GM08714 (cell line): ENCODE measurements at regions not wholly inside any gene's neighbourhood (a gene's known extent, or its start where the extent isn't known, plus 50 kb on each side); places are given as distances from the start of the nearest gene placed in this dataset.
"Not testable (repeated sequence)": the region's sequence is repeated elsewhere in the genome, so short reads cannot be mapped to it uniquely, and the experiment has no call there.

Source experiments
- H3K4me3 ChIP-seq: fragments of 200-500 bp; sonication (Bioruptor generic); 2 replicates; pipeline ENCODE4 v1.5.1; 2014; ENCODE audit warnings: mild to moderate bottlenecking, low read length, inconsistent platforms
- ZNF274 ChIP-seq: IDR thresholded peaks from 2 replicates; pipeline ENCODE4 v1.6.1; 2012; ENCODE audit warnings: mild to moderate bottlenecking, low read depth, low read length

DNA sequence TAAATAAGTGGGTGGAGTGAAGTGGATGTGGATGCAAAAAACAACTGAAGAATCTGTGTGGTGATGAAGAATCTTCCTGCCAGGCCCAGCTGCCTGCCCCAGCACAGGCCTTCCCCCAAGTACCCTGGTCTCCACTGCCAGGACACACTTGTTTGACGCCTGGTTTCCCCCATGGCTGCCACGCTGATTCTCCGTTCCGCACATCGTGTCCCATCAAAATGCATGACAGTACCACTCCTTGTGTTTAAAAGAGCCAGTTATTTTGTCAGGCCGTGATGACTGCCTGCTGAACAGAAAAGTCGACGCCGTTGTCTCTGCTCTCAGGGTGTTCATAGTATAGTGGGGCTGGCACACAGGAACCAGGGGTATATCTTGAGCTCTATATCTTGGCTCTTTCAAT, 50.3 kb upstream of the KYNU start:
- H3K4me3 ChIP-seq: no peak overlapping the region
- no peak for TF ChIP-seq ZNF274

DNA sequence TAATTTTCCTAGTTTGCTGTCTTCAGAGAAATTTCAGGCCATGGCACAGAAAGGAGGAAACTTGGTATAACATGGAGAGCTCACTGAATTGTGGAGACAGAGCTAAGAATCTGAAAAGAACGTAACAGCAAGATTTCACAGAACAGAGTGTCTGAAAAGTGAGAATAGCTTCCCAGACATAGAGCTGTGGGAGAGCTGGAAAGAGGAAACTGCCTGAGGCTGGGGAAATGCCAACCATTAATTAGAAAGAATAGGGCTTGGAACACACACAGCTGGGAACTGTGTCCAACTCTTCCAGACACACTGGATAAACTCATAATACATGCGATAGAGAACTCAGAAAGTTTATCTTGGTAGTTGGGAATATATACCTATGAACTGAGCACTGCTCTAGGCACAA, 51.6 kb upstream of the KYNU start:
- no peak overlapping the region for H3K4me3 ChIP-seq
- TF ChIP-seq ZNF274: no peak

DNA sequence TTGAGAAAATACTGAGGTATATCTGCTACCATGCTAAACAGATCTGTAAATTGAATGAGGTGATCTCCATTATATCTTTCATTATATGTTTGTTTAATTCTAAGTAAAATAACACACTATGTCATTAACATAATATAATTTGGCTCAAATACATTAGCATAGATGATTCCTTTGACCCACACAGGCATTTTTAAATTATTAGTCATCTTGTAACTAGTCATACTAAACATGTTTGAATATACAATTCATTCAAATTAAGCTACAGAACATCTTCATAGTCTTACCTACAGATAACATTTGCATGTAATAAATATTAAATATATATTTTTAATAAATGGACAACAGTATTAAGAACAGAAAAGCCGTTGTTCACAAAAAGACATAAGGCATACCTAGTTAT, 52.7 kb upstream of the KYNU start:
- no peak overlapping the region for H3K4me3 ChIP-seq
- no peak for TF ChIP-seq ZNF274

DNA sequence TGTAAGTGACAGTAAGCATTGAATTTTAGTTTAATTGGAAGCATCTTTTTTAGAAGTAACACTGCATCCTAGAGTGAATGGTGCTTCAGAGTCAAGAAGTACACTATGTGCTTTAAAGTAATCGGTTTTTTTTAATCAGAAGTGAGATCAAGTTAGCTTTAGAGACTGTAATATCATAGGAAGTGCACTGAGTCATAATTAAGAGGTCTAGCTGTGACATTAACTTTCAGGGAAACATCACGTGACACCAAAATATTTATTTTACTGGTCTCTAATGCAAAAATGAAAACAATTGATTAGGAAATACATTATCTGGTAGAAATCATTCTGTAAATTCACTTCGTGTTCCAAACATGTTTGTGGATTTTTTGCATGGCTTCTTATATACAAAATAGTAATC, 55.3 kb upstream of the KYNU start:
- no peak for TF ChIP-seq ZNF274
- H3K4me3 ChIP-seq: no peak overlapping the region

DNA sequence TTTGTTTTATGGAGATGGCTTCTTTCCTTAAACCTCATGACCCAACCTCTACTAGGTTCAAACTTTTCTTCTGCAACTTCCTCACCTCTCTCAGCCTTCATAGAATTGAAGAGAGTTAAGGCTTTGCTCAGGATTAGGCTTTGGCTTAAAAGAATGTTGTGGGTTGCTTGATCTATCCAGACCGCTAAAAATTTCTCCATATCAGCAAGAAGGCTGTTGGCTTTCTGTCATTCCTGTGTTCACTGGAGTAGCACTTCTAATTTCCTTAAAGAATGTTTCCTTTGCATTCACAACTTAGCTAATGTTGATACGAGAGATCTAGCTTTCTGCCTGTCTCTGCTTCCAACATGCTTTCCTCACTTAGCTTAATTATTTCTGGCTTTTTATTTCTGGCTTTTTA, 58.1 kb upstream of the KYNU start:
- TF ChIP-seq ZNF274: no peak
- H3K4me3 ChIP-seq: no peak overlapping the region

DNA sequence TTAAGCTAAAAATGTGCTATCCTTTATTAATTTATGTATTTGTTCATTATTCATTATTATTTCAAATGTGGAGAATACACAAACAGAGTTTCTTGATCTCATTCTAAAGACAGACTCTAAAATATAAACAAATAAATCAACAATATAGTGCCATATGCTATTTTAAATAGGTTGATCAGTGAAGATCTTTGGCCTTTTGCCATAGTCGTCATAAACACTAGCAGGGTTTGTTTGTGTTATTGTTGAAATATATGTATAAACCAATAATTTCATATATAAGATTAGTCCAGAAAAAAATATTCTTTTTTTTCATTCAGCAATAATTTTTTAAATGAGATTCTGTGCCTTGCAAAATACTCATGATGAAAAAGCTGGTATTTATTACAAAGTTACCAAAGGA, 62.1 kb upstream of the KYNU start:
- no peak for TF ChIP-seq ZNF274
- no peak overlapping the region for H3K4me3 ChIP-seq

DNA sequence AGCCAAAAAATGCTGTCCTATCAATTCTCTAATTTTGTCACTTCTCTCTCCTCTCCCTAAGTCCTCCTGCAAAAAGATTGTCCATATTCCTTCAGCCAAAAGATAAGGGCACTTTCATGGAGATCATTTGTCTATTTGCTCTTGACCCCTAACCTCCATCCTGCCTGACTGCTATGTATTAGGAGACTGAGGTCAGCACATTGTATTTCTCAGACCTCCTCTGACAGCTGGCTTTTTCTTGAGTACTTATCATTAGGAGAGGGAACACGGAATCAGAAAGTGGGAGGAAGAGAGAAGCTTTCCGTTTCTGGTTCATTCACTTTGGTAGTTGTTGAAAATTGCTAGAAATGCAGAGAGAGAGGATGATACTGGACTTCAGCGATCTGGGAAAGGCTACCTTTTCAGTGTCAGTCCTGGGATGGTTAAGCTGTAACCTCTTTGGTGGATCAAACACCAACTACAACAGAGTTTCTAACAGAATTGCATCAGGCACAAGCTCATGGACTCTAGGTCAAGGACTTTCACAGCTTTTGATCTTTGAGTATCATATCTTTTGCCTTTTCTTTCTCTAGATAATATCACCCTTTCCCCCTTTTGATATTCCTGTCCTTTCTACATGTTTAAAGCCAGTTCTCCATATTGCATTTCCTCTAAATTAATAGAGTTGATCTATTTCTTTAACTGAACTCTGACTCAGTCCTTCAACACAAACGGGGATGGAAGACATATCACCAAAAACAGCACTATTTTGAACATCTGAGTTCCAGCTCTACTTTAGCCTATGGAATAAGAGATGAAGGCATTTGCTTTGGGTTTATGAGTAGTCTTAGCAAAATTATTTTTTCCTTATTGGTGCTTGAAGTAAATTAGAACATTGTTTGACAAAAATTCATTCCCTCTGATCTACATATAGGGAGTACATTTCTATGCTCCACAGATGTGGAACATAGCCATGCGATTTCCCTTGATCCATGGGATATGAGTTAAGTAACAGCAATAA, 63.3 kb upstream of the KYNU start:
- no peak for TF ChIP-seq ZNF274
- no peak overlapping the region for H3K4me3 ChIP-seq

DNA sequence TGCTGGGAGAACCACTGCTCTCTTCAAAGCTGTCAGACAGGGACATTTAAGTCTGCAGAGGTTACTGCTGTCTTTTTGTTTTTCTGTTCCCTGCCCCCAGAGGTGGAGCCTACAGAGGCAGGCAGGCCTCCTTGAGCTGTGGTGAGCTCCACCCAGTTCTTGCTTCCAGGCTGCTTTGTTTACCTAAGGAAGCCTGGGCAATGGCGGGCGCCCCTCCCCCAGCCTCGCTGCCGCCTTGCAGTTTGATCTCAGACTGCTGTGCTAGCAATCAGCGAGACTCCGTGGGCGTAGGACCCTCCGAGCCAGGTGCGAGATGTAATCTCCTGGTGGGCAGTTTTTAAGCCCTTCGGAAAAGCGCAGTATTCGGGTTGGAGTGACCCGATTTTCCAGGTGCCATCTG, 65.8 kb upstream of the KYNU start:
- H3K4me3 ChIP-seq: not testable (repeated sequence)

DNA sequence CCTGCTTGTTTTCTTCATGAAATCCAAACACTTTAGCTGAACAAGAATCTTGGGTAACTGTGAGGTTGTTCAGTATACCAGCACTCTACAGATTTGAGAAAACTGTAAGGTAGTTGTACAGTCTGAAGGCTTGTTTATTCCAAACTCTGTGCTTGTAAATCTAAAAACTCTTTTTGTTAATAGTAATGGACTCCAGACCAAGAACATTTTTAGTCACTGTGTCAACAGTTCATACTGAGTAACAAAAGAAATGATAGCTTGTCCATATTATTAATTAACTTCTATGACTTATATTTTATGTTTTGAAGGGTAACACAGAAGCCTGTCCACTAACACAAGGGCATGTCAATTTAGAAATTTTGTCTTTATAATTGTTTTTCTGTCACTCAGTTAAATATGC, 72.2 kb upstream of the KYNU start:
- TF ChIP-seq ZNF274: no peak
- no peak overlapping the region for H3K4me3 ChIP-seq

DNA sequence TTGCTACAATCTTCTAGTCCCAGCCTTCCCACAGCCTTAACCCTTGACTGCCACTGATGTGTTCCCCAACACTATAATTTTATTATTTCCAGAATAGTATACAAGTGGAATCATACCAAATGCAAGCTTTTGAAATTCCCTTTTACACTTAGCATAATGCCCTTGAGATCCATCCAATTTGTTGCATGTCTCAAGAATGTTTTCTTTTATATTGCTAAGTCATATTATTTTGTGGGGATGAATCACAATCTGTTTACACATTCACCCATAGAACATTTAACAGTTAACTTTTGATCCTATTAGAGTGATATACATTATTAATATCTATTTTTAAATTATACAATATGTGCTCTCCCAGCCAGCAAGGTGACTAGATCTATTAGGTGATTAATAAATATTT, 74.3 kb upstream of the KYNU start:
- TF ChIP-seq ZNF274: no peak

DNA sequence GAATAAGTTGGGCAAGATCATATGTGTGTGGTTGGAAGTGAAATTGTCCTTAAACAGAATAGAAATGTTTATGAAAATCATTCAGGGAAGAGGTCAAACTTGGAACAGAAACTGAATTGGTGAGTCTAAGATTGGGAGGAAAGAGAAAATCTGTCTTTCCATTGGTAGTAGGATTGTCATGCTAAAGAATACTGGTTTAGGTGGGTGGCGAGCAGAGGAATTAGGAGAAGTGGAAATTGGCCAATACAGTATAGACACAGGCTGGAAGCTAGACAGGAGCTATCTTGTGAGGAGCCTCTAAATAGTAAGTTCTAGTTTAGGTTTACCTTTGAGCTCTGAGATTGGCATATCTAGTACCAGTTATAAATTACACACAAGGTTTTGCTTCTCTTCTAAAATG, 80.9 kb upstream of the KYNU start:
- H3K4me3 ChIP-seq: no peak overlapping the region
- no peak for TF ChIP-seq ZNF274

More for the DNA sequence above, 74.3 kb upstream of the KYNU start:
- no peak overlapping the region for H3K4me3 ChIP-seq

DNA sequence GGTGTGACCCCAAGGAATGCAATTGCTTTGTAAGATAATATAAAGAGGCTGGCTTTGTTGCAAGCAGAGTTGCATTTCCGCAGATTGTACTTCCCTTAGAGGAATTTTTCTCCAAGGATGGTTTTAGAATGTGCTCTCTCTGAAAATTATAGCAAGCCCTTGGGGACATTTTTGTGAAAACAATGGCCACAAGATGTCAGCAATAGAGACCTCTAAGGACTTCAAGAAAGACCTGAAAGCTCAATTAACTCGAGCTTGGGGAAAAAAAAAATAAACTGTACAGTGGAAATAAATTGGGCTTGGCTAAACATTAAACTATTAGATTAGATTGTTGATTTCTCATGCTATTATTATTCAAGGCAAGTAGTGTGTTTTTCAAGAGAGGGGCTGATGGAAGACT, 81.3 kb upstream of the KYNU start:
- TF ChIP-seq ZNF274: no peak

DNA sequence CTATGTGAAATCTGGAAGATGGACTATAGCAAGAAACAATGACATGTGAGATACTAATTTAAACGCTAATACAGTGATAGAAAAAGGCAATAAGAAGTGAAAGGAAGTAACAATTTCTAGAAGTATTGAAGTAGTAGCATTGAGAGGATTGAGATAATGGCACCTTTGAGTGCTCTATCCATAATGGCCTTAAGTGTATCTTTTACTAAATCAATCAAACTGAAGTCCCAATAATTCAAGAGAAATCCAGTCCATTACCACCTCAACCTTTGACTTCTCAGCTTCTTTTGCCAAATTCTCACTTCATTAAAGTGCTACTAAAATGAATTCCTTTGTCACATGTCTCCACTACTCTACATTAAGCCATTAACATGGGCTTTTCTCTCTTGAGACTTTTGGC, 82.6 kb upstream of the KYNU start:
- no peak overlapping the region for H3K4me3 ChIP-seq
- TF ChIP-seq ZNF274: no peak

More for the DNA sequence above, 81.3 kb upstream of the KYNU start:
- no peak overlapping the region for H3K4me3 ChIP-seq

DNA sequence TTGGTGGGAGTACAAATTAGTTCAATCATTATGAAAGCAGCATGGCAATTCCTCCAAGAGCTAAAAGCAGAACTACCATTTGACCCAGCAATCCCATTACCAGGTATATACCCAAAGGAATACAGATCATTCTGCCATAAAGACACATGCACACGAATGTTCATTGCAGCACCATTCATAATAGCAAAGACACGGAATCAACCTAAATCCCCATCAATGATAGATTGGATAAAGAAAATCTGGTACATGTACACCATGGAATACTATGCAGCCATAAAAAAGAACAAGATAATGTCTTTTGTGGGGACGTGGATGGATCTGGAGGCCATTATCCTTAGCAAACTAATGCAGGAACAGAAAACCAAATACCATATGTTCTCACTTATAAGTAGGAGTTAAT, 85.1 kb upstream of the KYNU start:
- not testable (repeated sequence) for H3K4me3 ChIP-seq

DNA sequence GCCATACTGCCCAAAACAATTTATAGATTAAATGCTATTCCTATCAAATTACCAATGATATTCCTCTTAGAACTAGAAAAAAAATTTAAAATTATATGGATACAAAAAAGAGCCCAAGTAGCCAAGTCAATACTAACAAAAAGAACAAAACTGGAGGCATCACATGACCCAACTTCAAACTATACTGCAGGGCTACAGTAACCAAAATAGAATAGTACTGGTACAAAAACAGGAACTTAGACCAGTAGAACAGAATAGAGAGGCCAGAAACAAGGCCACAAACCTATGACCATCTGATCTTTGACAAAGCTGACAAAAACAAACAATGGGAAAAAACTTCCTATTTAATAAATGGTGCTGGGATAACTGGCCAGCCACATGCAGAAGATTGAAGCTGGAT, 86.1 kb upstream of the KYNU start:
- no peak for TF ChIP-seq ZNF274
- no peak overlapping the region for H3K4me3 ChIP-seq
